ENCODE measurements at regions not wholly inside any gene's neighbourhood (a gene's known extent, or its start where the extent isn't known, plus 50 kb on each side); places are given as distances from the start of the nearest gene placed in this dataset.
"Not testable (repeated sequence)": the region's sequence is repeated elsewhere in the genome, so short reads cannot be mapped to it uniquely, and the experiment has no call there.

DNA sequence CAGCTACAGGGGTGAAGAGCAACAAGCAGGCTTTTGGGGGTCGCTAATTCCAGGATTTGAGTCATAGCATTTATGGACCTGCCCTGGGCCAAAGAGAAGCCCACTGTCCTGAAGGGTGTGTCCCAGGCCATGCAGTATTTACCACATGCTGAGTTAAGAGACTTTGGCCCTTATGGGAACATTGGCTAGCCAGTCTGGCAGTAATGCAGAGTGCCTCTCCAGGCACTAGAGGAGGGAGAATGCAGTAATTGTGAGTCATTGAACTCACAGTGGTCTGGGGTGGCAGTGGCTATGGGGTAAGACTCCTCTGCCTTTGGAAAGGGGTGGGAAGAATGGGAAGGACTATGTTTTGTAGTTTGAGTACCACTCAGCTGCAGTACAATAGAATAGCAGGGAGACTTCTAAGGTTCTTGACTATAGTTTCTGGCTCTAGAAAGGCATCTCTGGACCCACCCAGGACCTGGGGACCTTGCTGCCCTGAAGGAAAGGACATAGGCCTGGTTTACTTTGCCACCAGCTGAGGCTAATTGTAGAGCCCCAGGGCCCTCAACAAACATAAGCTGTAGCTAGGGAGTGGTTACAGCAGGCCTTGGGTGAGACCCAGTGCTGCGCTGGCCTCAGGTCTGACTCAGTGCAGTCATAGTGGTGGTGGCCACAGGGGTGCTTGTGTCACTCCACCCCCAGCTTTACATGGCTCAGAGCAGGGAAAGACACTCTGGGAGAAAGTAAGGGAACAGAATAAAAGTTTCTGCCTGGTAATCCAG, 520.9 kb downstream of the HTR1B start:
- Histone ChIP-seq H3K9ac (ENCODE audit: low read depth, low read length, poor library complexity, severe bottlenecking) (no peak overlapping the region), H2AFZ (ENCODE audit: low read length) (no peak overlapping the region), H3K4me3 (ENCODE audit: low read length, poor library complexity, severe bottlenecking) (no peak overlapping the region), H3K9me3 (ENCODE audit: insufficient read depth, low read depth, low read length) (no peaks in the 10 kb centered on the region), H3K36me3 (ENCODE audit: insufficient read depth, low read length) (no peaks in the 10 kb centered on the region), H4K20me1 (ENCODE audit: insufficient read depth, low read length, poor library complexity, severe bottlenecking) (no peaks in the 10 kb centered on the region), H3K79me2 (ENCODE audit: insufficient read depth, low read length) (no peaks in the 10 kb centered on the region), H3K4me2 (ENCODE audit: low read depth, low read length, poor library complexity, severe bottlenecking) (no peak overlapping the region), H3K4me1 (ENCODE audit: insufficient read depth, low read length, poor library complexity, severe bottlenecking) (no peaks in the 10 kb centered on the region), H3K27me3 (ENCODE audit: insufficient read depth, low read length, poor library complexity, severe bottlenecking) (no peaks in the 10 kb centered on the region), H3F3A (ENCODE audit: low read depth) (no peaks in the 10 kb centered on the region), H3K9me2 (replicated peaks; ENCODE audit: low read depth, low read length) (no peaks in the 10 kb centered on the region)
- no peak for TF ChIP-seq EZH2phosphoT487 (IDR thresholded peaks at IDR 0.05; ENCODE audit: borderline replicate concordance)
- TF ChIP-seq, protein P1, sequence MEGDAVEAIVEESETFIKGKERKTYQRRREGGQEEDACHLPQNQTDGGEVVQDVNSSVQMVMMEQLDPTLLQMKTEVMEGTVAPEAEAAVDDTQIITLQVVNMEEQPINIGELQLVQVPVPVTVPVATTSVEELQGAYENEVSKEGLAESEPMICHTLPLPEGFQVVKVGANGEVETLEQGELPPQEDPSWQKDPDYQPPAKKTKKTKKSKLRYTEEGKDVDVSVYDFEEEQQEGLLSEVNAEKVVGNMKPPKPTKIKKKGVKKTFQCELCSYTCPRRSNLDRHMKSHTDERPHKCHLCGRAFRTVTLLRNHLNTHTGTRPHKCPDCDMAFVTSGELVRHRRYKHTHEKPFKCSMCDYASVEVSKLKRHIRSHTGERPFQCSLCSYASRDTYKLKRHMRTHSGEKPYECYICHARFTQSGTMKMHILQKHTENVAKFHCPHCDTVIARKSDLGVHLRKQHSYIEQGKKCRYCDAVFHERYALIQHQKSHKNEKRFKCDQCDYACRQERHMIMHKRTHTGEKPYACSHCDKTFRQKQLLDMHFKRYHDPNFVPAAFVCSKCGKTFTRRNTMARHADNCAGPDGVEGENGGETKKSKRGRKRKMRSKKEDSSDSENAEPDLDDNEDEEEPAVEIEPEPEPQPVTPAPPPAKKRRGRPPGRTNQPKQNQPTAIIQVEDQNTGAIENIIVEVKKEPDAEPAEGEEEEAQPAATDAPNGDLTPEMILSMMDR (conservative IDR thresholded peaks at IDR 0.05; ENCODE audit: low read length), result no peak

DNA sequence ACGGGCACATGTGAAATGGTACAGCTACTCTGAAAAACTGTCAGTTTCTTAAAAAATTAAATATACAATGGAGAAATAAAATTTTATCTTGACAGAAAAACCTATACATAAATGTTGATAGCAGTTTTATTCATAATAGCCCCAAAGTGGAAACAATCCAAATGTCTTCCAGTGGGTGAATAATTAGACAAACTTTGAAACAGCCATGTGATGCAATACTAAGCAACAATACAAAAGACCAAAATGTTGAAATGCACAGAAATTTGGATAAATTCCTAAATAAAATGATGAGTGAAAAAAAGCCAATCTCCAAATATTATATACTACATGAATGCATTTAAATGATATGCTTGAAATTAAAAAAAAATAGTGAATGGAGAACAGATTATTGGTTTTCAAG, 523.1 kb downstream of the HTR1B start:
- TF ChIP-seq EZH2phosphoT487 (IDR thresholded peaks at IDR 0.05; ENCODE audit: borderline replicate concordance), result no peak
- TF ChIP-seq, protein P1 (conservative IDR thresholded peaks at IDR 0.05; ENCODE audit: low read length), result no peak
- Histone ChIP-seq H4K20me1 (ENCODE audit: insufficient read depth, low read length, poor library complexity, severe bottlenecking) (no peaks in the 10 kb centered on the region), H3K27me3 (ENCODE audit: insufficient read depth, low read length, poor library complexity, severe bottlenecking) (no peaks in the 10 kb centered on the region), H2AFZ (ENCODE audit: low read length) (no peak overlapping the region), H3K4me2 (ENCODE audit: low read depth, low read length, poor library complexity, severe bottlenecking) (no peak overlapping the region), H3K4me1 (ENCODE audit: insufficient read depth, low read length, poor library complexity, severe bottlenecking) (no peaks in the 10 kb centered on the region), H3F3A (ENCODE audit: low read depth) (no peaks in the 10 kb centered on the region), H3K79me2 (ENCODE audit: insufficient read depth, low read length) (no peaks in the 10 kb centered on the region), H3K9me3 (ENCODE audit: insufficient read depth, low read depth, low read length) (no peaks in the 10 kb centered on the region), H3K9ac (ENCODE audit: low read depth, low read length, poor library complexity, severe bottlenecking) (no peak overlapping the region), H3K36me3 (ENCODE audit: insufficient read depth, low read length) (no peaks in the 10 kb centered on the region), H3K9me2 (replicated peaks; ENCODE audit: low read depth, low read length) (no peaks in the 10 kb centered on the region), H3K4me3 (ENCODE audit: low read length, poor library complexity, severe bottlenecking) (no peak overlapping the region)

- TF ChIP-seq EZH2phosphoT487 (IDR thresholded peaks at IDR 0.05; ENCODE audit: borderline replicate concordance), result no peak
- TF ChIP-seq, protein P1 (conservative IDR thresholded peaks at IDR 0.05; ENCODE audit: low read length), result no peak
- Histone ChIP-seq H3K4me1 (ENCODE audit: insufficient read depth, low read length, poor library complexity, severe bottlenecking) (no peaks in the 10 kb centered on the region), H3K27me3 (ENCODE audit: insufficient read depth, low read length, poor library complexity, severe bottlenecking) (no peaks in the 10 kb centered on the region), H3K9me2 (replicated peaks; ENCODE audit: low read depth, low read length) (0 out of 2 replicates have a peak, but pooled peaks cover 2% of the 10 kb centered on the region), H3K4me3 (ENCODE audit: low read length, poor library complexity, severe bottlenecking) (no peak overlapping the region), H3K4me2 (ENCODE audit: low read depth, low read length, poor library complexity, severe bottlenecking) (no peak overlapping the region), H3K9me3 (ENCODE audit: insufficient read depth, low read depth, low read length) (no peaks in the 10 kb centered on the region), H4K20me1 (ENCODE audit: insufficient read depth, low read length, poor library complexity, severe bottlenecking) (no peaks in the 10 kb centered on the region), H3K9ac (ENCODE audit: low read depth, low read length, poor library complexity, severe bottlenecking) (no peak overlapping the region), H3K79me2 (ENCODE audit: insufficient read depth, low read length) (no peaks in the 10 kb centered on the region), H3K36me3 (ENCODE audit: insufficient read depth, low read length) (no peaks in the 10 kb centered on the region), H2AFZ (ENCODE audit: low read length) (no peak overlapping the region), H3F3A (ENCODE audit: low read depth) (no peaks in the 10 kb centered on the region)
Observed at GRCh38 chr6:76914737-76915136, 548.6 kb downstream of the HTR1B start.

DNA sequence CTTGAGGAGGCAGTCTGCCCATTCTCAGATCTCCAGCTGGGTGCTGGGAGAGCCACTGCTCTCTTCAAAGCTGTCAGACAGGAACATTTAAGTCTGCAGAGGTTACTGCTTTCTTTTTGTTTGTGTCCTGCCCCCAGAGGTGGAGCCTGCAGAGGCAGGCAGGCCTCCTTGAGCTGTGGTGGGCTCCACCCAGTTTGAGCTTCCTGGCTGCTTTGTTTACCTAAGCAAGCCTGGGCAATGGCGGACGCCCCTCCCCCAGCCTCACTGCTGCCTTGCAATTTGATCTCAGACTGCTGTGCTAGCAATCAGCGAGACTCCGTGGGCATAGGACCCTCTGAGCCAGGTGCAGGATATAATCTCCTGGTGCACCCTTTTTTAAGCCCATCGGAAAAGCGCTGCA, 557.8 kb downstream of the HTR1B start:
- H3K27me3 ChIP-seq (ENCODE audit: insufficient read depth, low read length, poor library complexity, severe bottlenecking); H2AFZ ChIP-seq (ENCODE audit: low read length); H3K9me2 ChIP-seq (replicated peaks; ENCODE audit: low read depth, low read length); H3F3A ChIP-seq (ENCODE audit: low read depth); H3K9me3 ChIP-seq (ENCODE audit: insufficient read depth, low read depth, low read length); H3K4me1 ChIP-seq (ENCODE audit: insufficient read depth, low read length, poor library complexity, severe bottlenecking); H3K79me2 ChIP-seq (ENCODE audit: insufficient read depth, low read length); H3K9ac ChIP-seq (ENCODE audit: low read depth, low read length, poor library complexity, severe bottlenecking); H3K4me2 ChIP-seq (ENCODE audit: low read depth, low read length, poor library complexity, severe bottlenecking); H3K36me3 ChIP-seq (ENCODE audit: insufficient read depth, low read length); H4K20me1 ChIP-seq (ENCODE audit: insufficient read depth, low read length, poor library complexity, severe bottlenecking); H3K4me3 ChIP-seq (ENCODE audit: low read length, poor library complexity, severe bottlenecking): not testable (repeated sequence)
